GM23248 (cell line): ENCODE measurements at regions not wholly inside any gene's neighbourhood (a gene's known extent, or its start where the extent isn't known, plus 50 kb on each side); places are given as distances from the start of the nearest gene placed in this dataset.

Experiments used
- EZH2 ChIP-seq: fragments of 200-600 bp; sonication (generic); IDR thresholded peaks from 2 replicates; pipeline ENCODE4 v1.6.1; 2018; ENCODE audit warnings: antibody characterized with exemption, mild to moderate bottlenecking; ENCODE audit not compliant: insufficient read depth, poor library complexity, severe bottlenecking
- EZH2phosphoT487 ChIP-seq: fragments of 200-600 bp; sonication (generic); IDR thresholded peaks from 2 replicates; pipeline ENCODE4 v1.6.1; 2018; ENCODE audit warnings: antibody characterized with exemption, moderate library complexity, mild to moderate bottlenecking, low read depth; ENCODE audit not compliant: insufficient read depth

DNA sequence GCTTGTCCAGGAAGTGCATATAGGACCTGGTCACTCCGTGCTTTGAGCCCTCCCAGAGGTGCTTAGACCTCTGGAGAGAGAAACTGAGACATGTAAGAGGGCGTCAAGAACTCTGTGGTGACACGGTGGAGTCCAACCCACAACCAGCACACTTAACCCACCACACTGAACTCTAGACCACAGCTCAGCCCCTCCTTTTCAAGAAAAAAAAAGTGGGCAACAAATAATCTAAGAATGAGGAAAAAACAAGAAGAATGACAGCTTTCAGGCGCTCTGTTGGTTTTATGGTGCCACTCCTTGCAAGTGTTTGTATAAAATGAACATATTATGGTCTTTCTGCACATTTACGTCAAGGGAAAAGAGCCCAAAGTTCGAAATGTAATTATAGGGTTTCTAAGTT, 50.2 kb upstream of the SNAPC3 start:
- TF ChIP-seq EZH2 (no peak), EZH2phosphoT487 (no peak)
